HuH-7 (cell line): ENCODE measurements at regions not wholly inside any gene's neighbourhood (a gene's known extent, or its start where the extent isn't known, plus 50 kb on each side); places are given as distances from the start of the nearest gene placed in this dataset.

Experiments
- DNase-seq: peaks from one replicate; pipeline ENCODE4 v3.0.0; 2011; ENCODE audit warnings: low spot score

DNA sequence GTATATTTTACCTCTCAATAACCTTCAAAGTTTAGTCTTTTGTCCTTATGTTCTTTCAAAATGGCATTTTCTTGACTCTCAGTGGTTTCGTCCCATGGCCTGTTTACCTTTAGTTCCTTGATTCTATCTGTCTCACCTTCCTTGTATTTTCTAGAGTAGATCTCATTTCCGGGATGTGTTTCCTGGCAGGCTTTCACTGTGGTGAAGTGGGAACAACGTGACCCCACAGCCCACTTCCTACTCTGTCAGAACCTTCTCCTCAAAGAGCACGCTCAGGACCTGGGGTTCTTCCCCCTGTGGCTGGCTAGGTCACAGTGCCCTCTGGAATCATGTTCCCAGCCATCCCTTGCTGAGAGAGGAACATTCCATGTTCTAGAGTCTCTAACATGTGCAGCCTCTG is 129.9 kb upstream of the ZNF32 start:
- DNase-seq, result no peak

DNA sequence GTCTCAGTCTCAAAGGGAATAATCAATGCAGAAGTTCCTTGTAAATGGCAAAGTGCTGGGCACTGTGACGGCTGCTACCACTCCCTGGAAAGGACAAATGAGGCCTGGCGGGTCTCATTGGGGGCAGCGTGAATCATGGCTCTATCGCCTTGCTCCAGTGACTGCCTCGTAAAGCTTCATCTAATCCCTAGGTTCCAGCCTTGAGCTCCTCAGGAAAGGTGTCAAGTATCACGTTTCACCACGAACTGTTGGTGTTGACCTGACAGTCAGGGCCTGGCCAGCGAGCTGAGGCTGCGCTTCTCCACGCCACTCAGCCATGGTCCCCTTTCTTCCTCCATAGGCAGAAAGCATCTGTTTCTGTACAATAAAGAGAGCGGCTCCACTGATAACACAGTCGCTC is 126.7 kb upstream of the ZNF32 start:
- DNase-seq, result no peak

DNA sequence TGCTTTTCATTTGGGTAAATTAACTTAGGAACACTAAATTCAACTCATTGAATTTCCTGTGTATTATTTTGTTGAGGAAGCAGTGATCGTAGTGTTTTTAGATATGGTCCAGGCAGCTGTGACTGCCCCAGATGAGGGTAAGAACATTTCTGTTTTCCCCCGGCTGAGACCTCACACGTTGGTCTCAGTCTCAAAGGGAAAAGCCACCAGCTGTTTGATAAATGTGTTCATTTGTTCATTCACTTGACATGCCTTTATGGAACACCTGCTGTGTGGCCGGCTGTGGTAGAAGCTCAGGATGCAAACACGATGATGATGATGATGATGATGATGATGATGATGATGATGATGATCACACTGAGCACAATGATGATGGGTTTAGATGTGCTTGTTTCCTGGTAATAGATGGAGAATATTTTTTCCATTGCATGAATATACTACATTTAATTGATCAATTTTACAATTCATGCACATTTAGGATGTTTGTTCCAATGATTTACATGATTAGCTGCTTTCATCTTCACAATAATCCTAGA is 125.6 kb upstream of the ZNF32 start:
- no peak for DNase-seq

- no peak for DNase-seq
These were observed 125.1 kb upstream of the ZNF32 start for GRCh38 chr10:43773736-43774135.

- DNase-seq, result no peak
These were observed 123.5 kb upstream of the ZNF32 start for GRCh38 chr10:43772171-43772570.

DNA sequence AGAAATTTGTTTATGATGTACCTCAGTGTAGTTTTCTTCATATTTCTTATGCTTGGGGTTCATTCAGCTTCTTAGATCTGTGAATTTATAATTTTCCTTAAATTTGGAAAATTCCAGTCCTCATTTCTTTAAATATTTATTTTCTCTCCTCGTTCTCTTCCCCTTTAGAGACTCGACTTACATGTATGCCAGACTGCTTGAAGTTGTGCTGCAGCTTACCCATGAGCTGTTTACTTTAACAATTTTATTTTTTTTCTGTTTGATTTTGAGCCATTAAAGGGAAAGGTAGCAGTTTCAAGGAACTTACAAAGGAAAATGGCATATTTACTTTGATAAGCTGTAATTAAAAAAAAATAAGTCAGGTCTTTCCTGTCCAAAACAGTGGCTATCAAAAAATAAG is 123.0 kb upstream of the ZNF32 start:
- DNase-seq, result no peak

DNA sequence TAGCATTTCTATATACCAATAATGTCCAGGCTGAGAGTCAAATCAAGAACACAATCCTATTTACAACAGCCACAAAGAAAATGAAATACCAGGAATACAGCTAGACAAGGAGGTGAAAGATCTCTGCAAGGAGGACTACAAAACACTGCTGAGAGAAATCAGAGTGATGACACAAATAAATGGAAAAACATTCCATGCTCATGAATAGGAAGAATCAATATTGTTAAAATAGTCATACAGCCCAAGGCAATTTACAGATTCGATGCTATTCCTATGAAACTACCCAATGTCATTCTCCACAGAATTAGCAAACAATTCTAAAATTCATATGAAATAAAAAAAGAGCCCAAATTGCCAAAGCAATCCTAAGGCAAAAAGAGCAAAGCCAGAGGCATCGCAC is 116.8 kb upstream of the ZNF32 start:
- no peak for DNase-seq

GRCh38 chr10:43763846-43764245 is 115.2 kb upstream of the ZNF32 start:
- DNase-seq, result no peak

DNA sequence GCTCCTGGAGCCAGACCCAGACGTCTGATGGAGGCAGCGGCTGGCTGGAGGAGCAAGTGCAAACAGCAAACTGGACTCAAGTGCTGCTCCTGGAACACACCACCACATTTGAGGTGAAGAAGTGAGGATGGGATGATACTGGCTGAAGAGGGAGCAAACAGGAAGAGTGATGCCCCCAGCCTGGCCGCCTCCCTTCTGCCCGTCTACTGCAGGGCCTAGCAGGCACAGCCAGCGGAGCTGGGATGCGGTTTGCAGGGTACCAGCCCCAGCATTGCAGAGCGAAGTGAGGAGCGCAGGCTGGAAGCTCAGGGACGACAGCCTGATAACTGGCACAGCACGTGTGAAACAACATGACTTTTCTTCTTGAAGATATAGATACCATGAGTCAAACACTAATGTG is 111.8 kb upstream of the ZNF32 start:
- no peak for DNase-seq

DNA sequence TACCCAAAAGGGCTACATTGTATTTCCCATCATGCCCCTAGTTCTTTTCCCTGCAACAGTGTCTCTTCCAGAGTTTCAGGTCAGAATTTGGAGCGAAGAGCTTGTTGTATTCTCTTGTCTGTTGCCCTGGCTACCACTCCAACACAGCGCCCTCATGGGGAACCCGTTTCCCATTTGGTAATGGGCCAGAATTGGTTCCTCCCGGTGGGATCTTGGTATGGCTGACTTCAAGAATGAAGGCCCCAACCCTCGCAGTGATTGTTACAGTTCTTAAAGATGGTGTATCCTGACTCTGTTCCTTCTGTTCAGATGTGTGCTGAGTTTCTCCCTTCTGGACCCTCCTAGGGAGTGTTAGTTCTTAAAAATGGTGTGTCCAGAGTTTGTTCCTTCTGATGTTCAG is 110.5 kb upstream of the ZNF32 start:
- DNase-seq, result no peak

- DNase-seq, result no peak
These were observed 107.7 kb upstream of the ZNF32 start for GRCh38 chr10:43756341-43756740.

DNA sequence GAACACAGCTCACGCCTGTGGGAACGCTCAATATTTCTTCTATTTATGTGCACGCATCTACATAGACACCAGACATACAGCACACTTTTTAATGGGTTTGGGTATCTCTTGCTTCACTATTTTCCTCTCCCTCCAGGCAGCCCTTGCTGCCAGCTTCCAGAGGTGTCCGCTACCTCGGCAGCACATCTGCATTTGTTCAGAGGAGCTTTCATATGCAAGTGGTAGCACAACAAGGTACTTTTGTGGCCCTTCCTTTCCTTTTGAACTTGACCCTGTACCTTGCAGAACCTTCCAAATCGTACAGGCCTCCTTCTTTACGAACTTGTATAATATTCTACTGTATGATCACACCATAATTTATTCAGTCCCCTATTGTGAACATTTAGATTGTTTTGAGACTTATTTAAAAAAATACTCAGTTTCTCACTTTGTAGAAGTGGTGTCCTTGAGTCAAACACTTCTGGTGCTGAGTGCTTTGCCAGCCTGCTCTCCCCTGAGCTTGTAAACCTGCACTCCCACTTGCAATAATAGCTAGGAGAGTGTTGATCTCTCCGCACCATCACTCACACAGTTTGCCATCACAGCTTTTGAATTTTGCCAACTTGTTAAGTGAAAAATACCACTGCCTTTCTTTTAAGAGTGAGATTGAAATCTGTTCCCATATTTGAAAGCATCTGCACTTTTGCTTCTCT is 106.0 kb upstream of the ZNF32 start:
- DNase-seq, result no peak

DNA sequence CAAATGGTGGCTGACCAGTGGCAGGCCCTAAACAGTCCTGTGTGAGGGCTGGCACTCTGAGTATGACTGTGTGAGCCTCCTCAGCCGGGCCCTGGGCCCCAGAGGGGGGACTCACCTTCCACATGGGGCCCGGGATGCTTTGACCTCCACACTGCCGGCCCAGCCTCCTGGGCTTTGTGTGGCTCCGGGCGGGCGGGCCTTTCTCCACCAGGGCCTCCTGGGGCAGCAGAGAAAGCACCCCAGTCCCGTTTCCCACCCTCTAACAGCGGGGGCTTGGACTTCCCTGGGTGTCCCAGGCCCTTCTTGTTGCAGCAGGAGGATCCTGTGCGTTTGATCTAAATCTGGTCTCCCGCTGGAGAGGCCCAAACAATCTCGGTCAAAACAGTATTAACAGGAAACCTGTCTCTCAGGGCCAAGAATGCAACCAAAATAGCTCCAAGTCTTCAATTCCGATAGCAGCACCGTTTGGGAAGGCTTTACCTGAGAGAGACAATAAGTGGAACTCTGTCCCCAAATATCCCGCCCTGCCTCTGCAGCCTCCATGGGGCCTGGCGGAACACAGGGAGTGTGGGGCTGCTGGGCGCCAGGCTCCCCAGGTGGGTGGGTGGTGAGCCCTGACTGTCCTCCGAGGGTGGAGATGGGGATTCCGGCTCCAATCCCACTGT is 104.8 kb upstream of the ZNF32 start:
- DNase-seq, result no peak

DNA sequence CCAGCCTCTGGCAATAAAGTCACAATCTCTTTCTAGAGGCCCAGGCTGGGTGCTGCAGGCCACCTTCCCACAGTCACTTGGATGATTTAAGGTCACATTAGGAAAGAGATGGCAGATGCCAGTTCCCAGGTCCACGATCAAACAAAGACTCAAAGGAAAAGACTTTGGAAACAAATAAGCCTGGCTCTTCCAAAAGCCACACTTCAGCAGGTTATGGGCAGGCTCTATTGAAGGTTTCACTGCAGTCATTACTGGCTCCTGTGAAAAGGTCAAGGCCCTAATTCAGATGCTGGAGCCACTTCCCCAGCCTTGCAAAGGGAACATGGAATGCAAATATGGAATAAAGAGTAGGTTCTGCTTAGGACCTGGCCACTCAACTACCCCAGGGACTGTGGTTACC is 104.0 kb upstream of the ZNF32 start:
- DNase-seq, result no peak

GRCh38 chr10:43751646-43752045 is 103.0 kb upstream of the ZNF32 start:
- no peak for DNase-seq

- no peak for DNase-seq
These were observed 101.4 kb upstream of the ZNF32 start for GRCh38 chr10:43749940-43750552.

DNA sequence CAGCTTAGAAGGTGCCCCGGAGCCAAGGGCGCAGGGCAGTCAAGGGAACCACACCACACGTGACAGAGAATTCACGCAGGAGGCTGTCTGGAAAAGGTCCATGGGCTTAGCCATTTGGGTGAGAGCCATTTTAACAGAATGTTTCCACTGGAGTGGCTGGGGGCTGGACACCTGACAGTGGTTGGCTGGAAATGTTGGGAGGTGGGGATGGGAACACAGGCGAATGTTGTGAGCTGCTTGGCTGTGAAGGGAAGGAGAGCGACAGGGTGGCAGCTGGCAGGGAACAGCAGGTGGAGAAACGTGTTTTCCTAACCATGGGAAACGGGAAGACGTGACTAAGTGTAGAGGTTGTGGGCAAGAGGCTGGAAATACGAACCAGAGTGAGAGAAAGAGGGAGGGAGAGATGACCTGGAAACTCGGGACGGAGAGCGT is 100.5 kb upstream of the ZNF32 start:
- no peak for DNase-seq

DNA sequence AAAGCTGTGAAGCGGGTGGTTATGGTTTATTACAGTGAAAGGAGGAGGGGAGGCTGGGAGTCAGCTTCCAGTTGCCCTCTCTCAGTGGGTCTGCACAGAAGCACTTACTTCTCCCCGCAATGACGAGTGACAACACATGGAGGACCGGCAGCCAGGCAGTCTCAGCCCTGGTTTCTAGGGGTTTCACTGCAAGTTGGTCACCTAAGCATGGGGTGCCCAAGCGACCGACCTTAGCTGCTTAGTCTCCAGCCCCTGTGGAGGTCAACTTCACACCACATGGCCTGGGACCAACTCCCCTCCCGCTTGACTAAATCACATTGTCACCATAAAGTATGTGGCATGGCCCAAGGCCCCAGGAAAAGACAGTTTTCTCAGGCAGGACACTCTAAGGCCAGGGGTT is 99.9 kb upstream of the ZNF32 start:
- no peak for DNase-seq

- no peak for DNase-seq
These were observed 98.2 kb upstream of the ZNF32 start for GRCh38 chr10:43746906-43747305.

DNA sequence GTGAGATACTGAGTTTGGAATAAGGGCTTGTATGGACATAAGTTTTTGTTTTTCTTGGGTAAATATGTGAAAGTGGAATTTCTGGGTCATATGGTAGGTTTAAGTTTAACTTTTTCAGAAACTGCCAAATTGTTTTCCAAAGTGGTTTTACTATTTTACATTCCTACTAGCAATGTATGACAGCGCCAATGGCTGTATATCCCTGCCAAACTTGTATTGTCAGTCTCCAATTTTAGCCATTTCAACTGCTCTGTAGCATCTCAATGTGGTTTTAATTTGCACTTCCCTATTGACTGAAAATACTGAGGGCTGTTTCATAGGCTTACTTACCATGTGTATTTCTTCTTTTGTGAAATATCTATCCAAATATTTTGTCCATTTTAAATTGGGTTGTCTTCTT is 90.5 kb upstream of the ZNF32 start:
- no peak for DNase-seq

DNA sequence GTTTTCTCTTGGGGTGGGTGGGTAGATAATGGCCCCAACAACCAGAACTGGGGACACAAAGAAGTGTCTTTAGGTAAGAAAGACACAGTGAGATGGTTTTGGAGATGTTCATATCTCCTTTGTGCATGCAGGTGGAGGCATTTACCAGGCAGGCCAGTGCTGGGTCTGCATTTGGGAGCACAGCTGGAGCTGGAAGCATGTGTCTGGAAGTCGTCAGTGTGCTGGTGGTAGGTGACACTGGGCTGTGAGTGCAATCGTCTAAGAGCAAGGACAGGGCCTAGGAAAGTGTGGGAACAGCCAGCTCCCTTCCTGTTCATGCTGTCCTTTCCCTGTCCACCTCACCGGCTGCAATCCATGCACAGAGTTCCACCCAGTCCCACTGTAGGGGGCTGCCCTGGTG is 88.3 kb upstream of the ZNF32 start:
- DNase-seq, result no peak

- DNase-seq, result no peak
These were observed 87.2 kb upstream of the ZNF32 start for GRCh38 chr10:43735907-43736306.

GRCh38 chr10:43734716-43735115 is 86.0 kb upstream of the ZNF32 start:
- no peak for DNase-seq
